ENCODE measurements at regions not wholly inside any gene's neighbourhood (a gene's known extent, or its start where the extent isn't known, plus 50 kb on each side); places are given as distances from the start of the nearest gene placed in this dataset.
"Not testable (repeated sequence)": the region's sequence is repeated elsewhere in the genome, so short reads cannot be mapped to it uniquely, and the experiment has no call there.

DNA sequence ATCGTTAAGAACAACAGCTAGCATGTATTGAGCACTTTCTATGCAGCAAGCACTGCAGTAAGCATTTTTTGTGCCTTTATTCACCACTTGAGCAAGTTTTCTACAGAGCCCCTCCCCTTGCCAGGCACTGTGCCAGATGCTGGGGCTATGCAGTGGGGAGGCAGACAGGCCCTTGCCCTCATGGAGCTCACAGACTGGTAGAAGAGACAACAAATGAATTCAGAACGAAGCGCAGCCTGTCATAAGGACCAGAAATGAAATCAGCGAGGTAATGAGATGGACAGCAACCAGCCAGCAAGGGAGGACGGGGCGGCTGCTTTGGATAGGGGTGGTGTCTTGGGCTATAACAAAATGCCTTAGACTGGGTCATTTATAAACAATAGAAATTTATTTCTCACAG, 68.8 kb downstream of the C9orf50 start:
- H3K27ac Mint-ChIP-seq (ENCODE audit: unreplicated experiment): peak overlapping the region; percentile 20

GRCh38 chr9:129551393-129551973, 69.4 kb downstream of the C9orf50 start:
- no peak for DNase-seq (ENCODE audit: low read depth, low spot score)
- H3K4me1 Mint-ChIP-seq: peaks cover 47% of the 10 kb centered on the region
- H3K27me3 Mint-ChIP-seq (ENCODE audit: low read depth): no peaks in the 10 kb centered on the region
- TF ChIP-seq CTCF (conservative IDR thresholded peaks at IDR 0.05): no peak
- no peaks in the 10 kb centered on the region for H3K9me3 Mint-ChIP-seq
- peak overlapping the region; percentile 56 for H3K4me3 Mint-ChIP-seq
- H3K36me3 Mint-ChIP-seq (ENCODE audit: low read depth): no peaks in the 10 kb centered on the region
- H3K27ac Mint-ChIP-seq (ENCODE audit: unreplicated experiment): no peak overlapping the region

More for the DNA sequence above, 68.8 kb downstream of the C9orf50 start:
- no peaks in the 10 kb centered on the region for H3K27me3 Mint-ChIP-seq (ENCODE audit: low read depth)
- no peaks in the 10 kb centered on the region for H3K9me3 Mint-ChIP-seq
- H3K4me1 Mint-ChIP-seq: peaks cover 51% of the 10 kb centered on the region
- peak overlapping the region; percentile 56 for H3K4me3 Mint-ChIP-seq
- DNase-seq (ENCODE audit: low read depth, low spot score): no peak
- H3K36me3 Mint-ChIP-seq (ENCODE audit: low read depth): no peaks in the 10 kb centered on the region
- TF ChIP-seq CTCF (conservative IDR thresholded peaks at IDR 0.05): no peak

DNA sequence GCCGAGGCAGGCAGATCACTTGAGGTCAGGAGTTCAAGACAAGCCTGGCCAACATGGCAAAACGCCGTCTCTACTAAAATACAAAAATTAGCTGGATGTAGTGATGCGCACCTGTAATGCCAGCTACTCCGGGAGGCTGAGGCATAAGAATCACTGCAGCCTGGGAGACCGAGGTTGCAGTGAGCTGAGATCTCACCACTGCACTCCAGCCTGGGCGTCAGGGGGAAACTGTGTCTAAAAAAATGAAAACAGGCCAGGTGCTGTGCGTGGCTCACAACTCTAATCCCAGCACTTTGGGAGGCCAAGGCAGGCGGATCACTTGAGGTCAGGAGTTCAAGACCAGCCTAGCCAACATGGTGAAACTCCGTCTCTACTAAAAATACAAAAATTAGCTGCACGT, 69.9 kb downstream of the C9orf50 start:
- peaks cover 47% of the 10 kb centered on the region for H3K4me1 Mint-ChIP-seq
- H3K9me3 Mint-ChIP-seq; H3K27ac Mint-ChIP-seq (ENCODE audit: unreplicated experiment); DNase-seq (ENCODE audit: low read depth, low spot score); H3K36me3 Mint-ChIP-seq (ENCODE audit: low read depth); H3K27me3 Mint-ChIP-seq (ENCODE audit: low read depth): not testable (repeated sequence)
- peak overlapping the region; percentile 83 for H3K4me3 Mint-ChIP-seq

- Mint-ChIP-seq H3K9me3 (no peaks in the 10 kb centered on the region), H3K4me1 (peaks cover 40% of the 10 kb centered on the region), H3K36me3 (ENCODE audit: low read depth) (no peaks in the 10 kb centered on the region), H3K27me3 (ENCODE audit: low read depth) (no peaks in the 10 kb centered on the region), H3K27ac (ENCODE audit: unreplicated experiment) (no peak overlapping the region), H3K4me3 (peak overlapping the region; percentile 83)
- TF ChIP-seq CTCF (conservative IDR thresholded peaks at IDR 0.05): no peak
- peak; percentile 46 for DNase-seq (ENCODE audit: low read depth, low spot score)
Observed at GRCh38 chr9:129550199-129550839, 70.6 kb downstream of the C9orf50 start.

GRCh38 chr9:129549684-129550083, 71.2 kb downstream of the C9orf50 start:
- peaks cover 37% of the 10 kb centered on the region for H3K4me1 Mint-ChIP-seq
- TF ChIP-seq CTCF (conservative IDR thresholded peaks at IDR 0.05): no peak
- H3K27me3 Mint-ChIP-seq (ENCODE audit: low read depth): no peaks in the 10 kb centered on the region
- peak overlapping the region; percentile 88 for H3K4me3 Mint-ChIP-seq
- no peaks in the 10 kb centered on the region for H3K9me3 Mint-ChIP-seq
- peak overlapping the region; percentile 50 for H3K27ac Mint-ChIP-seq (ENCODE audit: unreplicated experiment)
- H3K36me3 Mint-ChIP-seq (ENCODE audit: low read depth): no peaks in the 10 kb centered on the region
- no peak for DNase-seq (ENCODE audit: low read depth, low spot score)

- no peak overlapping the region for H3K27ac Mint-ChIP-seq (ENCODE audit: unreplicated experiment)
- H3K27me3 Mint-ChIP-seq (ENCODE audit: low read depth): no peaks in the 10 kb centered on the region
Observed at GRCh38 chr9:129549139-129549538, 71.8 kb downstream of the C9orf50 start.

More at GRCh38 chr9:129549139-129549538, 71.8 kb downstream of the C9orf50 start:
- Mint-ChIP-seq H3K36me3 (ENCODE audit: low read depth) (no peaks in the 10 kb centered on the region), H3K4me3 (peak overlapping the region; percentile 88), H3K4me1 (peaks cover 32% of the 10 kb centered on the region), H3K9me3 (no peaks in the 10 kb centered on the region)
- TF ChIP-seq CTCF (conservative IDR thresholded peaks at IDR 0.05): no peak
- DNase-seq (ENCODE audit: low read depth, low spot score): no peak
